ENCODE measurements at regions not wholly inside any gene's neighbourhood (a gene's known extent, or its start where the extent isn't known, plus 50 kb on each side); places are given as distances from the start of the nearest gene placed in this dataset.

- Histone ChIP-seq H3K36me3 (ENCODE audit: insufficient read depth, low read length) (no peaks in the 10 kb centered on the region), H3K27me3 (ENCODE audit: control insufficient read depth in 1 of 2, insufficient read depth in 2 of 2, low read length in 2 of 2) (no peaks in the 10 kb centered on the region), H3K4me3 (ENCODE audit: low read depth in 1 of 2, low read length in 2 of 2) (no peak overlapping the region)
Measured at GRCh38 chr17:6941989-6942388, 53.9 kb upstream of the ALOX12 start.

DNA sequence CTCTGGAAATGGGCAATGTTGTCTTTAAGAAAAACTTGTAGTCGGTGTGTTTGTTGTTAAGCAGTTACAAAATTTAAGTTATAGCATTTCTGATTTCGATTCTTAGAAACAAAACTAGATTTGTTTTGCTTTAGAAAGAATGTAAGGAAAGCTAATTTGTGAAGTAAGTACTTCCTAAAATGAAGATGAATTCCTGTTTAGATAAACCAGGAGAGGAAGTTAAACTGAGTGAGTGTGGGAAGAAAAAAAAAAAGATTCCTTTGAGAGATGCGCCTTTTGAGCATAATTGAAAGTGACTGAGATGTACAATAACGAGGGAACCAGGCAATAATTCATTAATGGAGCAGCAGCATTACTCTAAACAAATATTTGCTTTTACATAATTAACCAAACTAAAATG is 52.4 kb upstream of the ALOX12 start:
- Histone ChIP-seq H3K4me1 (ENCODE audit: insufficient read depth, low read length) (no peaks in the 10 kb centered on the region), H3K9me3 (ENCODE audit: low read length) (no peaks in the 10 kb centered on the region), H3K27me3 (ENCODE audit: control insufficient read depth in 1 of 2, insufficient read depth in 2 of 2, low read length in 2 of 2) (no peaks in the 10 kb centered on the region), H3K36me3 (ENCODE audit: insufficient read depth, low read length) (no peaks in the 10 kb centered on the region), H3K27ac (ENCODE audit: low read depth, low read length) (no peak overlapping the region), H3K9ac (ENCODE audit: low read length) (no peak overlapping the region), H3K4me3 (ENCODE audit: low read depth in 1 of 2, low read length in 2 of 2) (no peak overlapping the region)

More at GRCh38 chr17:6941989-6942388, 53.9 kb upstream of the ALOX12 start:
- Histone ChIP-seq H3K9ac (ENCODE audit: low read length) (no peak overlapping the region), H3K27ac (ENCODE audit: low read depth, low read length) (no peak overlapping the region), H3K9me3 (ENCODE audit: low read length) (no peaks in the 10 kb centered on the region), H3K4me1 (ENCODE audit: insufficient read depth, low read length) (no peaks in the 10 kb centered on the region)

All from muscle layer of colon (tissue), 2 donors.